Urothelium cell line (cell line): ENCODE measurements at regions not wholly inside any gene's neighbourhood (a gene's known extent, or its start where the extent isn't known, plus 50 kb on each side); places are given as distances from the start of the nearest gene placed in this dataset.
"Not testable (repeated sequence)": the region's sequence is repeated elsewhere in the genome, so short reads cannot be mapped to it uniquely, and the experiment has no call there.

Experiments
- DNase-seq: peaks from one replicate; pipeline ENCODE4 v3.0.0; 2011; ENCODE audit warnings: low spot score, mixed read lengths
- FAIRE-seq: peaks from 2 replicates; lab custom pipeline; 2011; peaks lifted over from hg19 to GRCh38; lab: Jason Lieb, UNC

GRCh38 chr6:4426968-4427367 is 291.6 kb upstream of the ECI2 start:
- no peak for DNase-seq

DNA sequence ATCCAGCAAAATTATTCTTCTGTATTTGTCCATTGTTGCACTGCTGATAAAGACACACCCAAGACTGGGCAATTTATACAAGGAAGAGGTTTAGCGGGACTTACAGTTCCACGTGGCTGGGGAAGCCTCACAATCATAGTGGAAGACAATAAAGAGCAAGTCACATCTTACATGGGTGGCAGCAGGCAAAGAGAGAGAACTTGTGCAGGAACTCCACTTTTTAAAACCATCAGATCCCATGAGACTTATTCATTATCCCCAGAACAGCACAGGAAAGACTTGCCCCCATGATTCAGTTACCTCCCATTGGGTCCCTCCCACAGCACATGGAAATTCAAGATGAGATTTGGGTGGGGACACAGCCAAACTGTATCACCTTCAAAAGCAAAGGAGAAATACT is 286.5 kb upstream of the ECI2 start:
- FAIRE-seq (no peak), DNase-seq (no peak)

More at GRCh38 chr6:4426968-4427367, 291.6 kb upstream of the ECI2 start:
- no peak for FAIRE-seq

GRCh38 chr6:4420160-4420865 is 284.9 kb upstream of the ECI2 start:
- FAIRE-seq (no peak), DNase-seq (no peak)

DNA sequence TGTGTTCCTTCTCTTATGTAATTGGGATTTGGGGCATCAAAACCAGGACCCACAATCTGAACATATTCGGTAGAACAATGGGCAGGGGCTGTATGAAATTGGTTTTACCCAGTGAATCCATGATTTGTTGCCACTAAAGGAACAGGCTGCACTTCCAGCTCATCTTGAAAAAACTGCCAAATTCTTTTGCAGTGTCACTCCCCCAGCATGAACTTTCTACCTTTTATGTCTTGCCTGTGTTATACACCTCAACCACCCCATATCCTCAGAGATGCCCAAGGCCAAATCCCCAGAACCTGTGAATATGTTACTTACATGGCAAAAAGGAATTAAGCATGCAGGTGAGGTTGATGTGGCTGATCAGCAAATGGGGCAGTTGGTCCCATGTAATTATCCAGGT is 280.2 kb upstream of the ECI2 start:
- FAIRE-seq (no peak), DNase-seq (no peak)

GRCh38 chr6:4414078-4414477 is 278.7 kb upstream of the ECI2 start:
- DNase-seq, FAIRE-seq: not testable (repeated sequence)

DNA sequence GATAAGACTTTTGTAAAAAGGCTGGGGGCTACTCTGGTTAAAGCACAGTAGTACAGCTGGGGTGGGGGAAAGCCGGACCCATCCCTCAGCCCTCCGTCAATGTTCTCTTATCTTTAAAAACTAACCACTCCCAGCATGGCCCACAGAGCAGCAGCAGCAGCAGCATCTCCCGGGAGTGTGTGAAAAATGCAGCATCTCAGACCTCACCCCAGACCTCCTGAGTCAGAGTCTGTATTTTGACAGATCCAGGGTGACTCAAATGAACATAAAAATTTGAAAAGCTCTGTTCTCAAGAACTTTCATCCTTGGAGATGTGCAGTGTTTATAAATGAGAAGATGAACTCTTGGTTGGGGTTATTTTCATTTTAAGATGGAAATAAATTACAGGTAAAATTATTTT is 277.7 kb upstream of the ECI2 start:
- FAIRE-seq = no peak
- DNase-seq = no peak

DNA sequence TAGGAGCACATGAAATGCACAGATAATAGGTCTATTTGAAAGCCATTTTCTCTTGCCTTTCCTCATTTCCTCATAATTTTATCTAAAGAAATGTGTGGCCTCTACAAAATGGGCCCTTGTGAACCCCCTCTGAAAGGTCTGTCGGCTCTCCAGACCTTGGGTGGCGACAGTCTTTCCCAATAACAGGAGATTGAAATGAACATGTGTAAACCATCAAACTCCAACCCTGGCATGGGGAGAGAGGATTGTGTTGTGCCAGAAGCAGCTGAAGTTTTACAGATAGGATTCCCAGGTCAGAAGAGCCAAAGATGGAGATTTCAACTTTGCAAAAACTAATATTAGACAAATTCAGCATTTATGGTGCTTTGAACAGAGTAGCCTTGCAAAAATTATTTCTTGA is 277.1 kb upstream of the ECI2 start:
- FAIRE-seq (no peak), DNase-seq (no peak)

DNA sequence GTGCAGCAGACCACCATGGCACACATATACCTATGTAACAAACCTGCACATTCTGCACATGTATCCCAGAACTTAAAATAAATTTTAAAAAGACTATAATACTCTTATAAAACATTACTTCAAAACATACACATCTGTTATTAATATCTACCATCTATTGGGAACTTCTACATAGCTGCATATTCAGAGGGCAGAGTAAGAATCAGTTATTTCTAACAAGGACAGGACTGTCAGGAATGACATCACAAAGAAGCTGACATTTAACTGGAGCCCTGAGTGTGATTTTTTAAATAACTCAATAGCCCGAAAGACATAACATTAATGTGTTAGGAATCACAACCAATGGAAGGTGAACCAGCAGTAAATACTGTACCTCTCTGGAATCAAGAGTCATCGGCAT is 276.7 kb upstream of the ECI2 start:
- no peak for DNase-seq
- no peak for FAIRE-seq

GRCh38 chr6:4407710-4408109 is 272.3 kb upstream of the ECI2 start:
- not testable (repeated sequence) for DNase-seq, FAIRE-seq

- FAIRE-seq = no peak
- no peak for DNase-seq
Measured at GRCh38 chr6:4405621-4406212, 270.3 kb upstream of the ECI2 start.

- FAIRE-seq = no peak
- no peak for DNase-seq
Measured at GRCh38 chr6:4404415-4404814, 269.0 kb upstream of the ECI2 start.

DNA sequence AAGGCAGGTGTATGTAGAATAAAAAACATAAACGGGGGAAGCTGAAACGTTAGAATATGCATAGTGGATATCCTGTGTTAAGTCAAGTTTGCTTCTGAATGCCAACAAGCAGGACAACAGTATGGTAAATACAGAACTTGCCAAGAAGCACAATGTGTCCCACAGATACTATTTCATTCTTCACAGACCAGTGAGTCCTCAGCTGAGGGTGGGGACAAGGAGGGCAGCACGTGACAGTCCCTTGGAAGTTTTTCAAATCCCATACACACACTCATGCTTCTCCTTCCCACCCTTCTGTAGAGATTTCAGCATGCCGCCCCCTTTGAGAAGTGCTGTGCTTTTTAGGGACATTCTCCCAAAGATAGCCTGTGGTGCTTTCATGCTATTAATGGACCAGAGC is 268.5 kb upstream of the ECI2 start:
- DNase-seq (no peak), FAIRE-seq (no peak)

GRCh38 chr6:4403023-4403752 is 267.8 kb upstream of the ECI2 start:
- DNase-seq = no peak
- no peak for FAIRE-seq

DNA sequence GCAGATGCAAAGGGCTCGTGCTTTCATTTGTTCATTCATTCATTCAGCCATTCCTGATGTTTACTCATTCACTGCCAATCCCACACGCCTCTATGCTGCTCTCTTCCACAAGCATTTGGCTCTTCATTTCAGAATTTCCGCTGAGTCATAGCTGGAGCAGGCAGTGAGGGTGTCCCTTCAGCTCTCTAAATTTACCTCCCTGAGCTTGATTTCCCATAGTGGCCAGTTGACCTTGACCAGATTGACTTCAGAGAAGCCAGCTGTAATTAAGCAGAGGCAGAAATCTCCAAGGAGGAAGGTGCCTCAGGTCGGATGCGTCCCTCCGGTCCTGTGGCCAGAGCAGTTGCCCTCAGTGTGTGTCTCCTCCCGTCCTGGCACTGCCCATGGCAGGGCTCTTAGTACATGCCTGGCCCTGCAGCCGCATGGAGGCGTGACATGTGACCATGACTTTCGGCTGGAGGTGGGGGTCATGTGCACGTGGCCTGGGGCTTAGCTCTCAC is 267.2 kb upstream of the ECI2 start:
- FAIRE-seq (no peak), DNase-seq (peak; percentile 49)

DNA sequence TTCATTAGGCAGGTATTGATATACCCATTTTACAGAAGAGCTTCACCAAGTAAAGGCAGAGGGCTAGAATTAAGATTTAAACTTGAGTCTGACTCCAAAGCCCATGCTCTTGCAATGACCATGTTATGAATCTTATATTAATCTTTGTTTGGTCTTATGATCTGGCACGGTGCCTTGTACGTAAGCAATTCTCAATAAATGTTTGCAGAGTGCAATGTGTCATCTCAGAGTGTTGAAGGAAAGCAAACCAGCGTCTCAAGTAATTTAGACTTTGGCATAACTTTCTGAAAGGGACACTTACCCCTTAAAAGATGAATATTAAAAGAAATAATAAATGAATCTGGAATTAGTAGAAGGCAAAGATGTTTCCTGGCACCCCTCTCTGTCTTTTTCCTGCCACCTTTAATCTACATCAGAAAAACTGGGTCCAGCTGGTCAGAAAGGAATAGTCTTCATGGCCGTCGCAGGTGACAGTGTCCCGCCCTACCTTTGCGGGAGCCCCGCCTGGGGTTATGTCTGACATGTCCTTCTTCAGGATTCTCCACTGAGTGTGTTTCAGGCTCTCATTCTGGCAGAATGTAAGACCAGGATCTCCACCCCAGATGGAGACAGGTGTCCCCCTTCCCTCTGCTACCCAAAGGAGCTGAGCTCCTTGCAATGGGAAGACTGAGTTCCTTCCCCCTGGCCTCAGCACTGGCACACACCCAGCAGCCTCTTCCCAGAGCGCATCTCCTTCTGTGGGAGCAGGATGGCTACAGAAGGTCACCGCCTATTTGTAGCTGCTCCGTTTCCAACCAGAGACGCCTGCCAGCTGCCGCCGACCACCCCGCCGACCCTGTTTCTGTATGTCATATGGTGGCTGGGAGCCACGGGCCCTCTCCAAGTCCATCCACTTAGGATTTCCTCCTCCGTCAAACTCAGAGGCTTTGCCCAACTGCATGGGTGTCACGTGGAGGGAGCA is 266.3 kb upstream of the ECI2 start:
- no peak for FAIRE-seq

GRCh38 chr6:4399656-4400055 is 264.3 kb upstream of the ECI2 start:
- DNase-seq = no peak
- FAIRE-seq = no peak

More for the DNA sequence above, 266.3 kb upstream of the ECI2 start:
- DNase-seq = no peak

GRCh38 chr6:4398791-4399190 is 263.4 kb upstream of the ECI2 start:
- DNase-seq (no peak), FAIRE-seq (no peak)

DNA sequence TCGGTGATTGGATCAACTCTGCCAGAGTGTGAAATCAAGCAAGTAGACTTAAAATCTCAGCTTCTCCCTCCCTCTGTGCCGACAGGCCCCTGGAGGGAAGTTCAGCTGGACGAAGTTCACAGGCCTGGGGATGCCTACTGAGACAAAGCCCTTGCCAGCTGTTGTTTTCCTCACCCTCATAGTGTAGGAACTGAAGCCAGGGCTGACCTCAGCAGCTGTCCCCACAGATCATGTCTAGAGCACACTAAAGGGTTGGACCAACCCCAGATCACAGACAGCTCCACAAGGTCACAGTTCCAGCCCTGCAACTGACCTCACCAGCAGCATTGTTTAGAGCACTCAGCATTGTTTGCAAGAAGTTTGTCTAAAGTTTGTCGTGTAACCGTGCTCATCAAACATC is 261.9 kb upstream of the ECI2 start:
- FAIRE-seq = no peak

GRCh38 chr6:4396044-4396443 is 260.7 kb upstream of the ECI2 start:
- FAIRE-seq (no peak), DNase-seq (no peak)

More for the DNA sequence above, 261.9 kb upstream of the ECI2 start:
- no peak for DNase-seq

GRCh38 chr6:4395386-4395785 is 260.0 kb upstream of the ECI2 start:
- DNase-seq (no peak), FAIRE-seq (no peak)

DNA sequence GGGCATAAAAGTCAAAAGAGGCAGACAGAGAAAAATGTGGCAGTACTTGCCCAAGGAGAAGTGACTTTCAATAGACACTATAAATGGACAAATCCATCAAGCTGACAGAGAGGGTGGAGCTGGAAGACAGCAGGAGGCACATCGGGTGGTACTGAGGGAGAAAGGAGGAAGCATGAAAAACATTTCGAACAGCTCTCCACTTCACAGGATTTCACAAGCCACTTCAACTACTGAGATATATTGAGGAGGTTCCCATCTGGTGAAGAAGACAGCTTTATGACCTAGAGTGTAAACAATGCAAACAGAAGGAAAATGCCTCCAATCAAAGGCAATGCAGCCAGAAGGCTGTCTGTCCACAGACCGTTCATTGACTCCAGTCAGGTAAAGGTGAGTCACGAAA is 259.4 kb upstream of the ECI2 start:
- no peak for FAIRE-seq
- no peak for DNase-seq
